ENCODE measurements at regions not wholly inside any gene's neighbourhood (a gene's known extent, or its start where the extent isn't known, plus 50 kb on each side); places are given as distances from the start of the nearest gene placed in this dataset.

- DNase-seq: no peak
Observed at GRCh38 chr5:5588887-5589826, 166.7 kb downstream of the ICE1 start.

- no peak for DNase-seq
Observed at GRCh38 chr5:5588386-5588785, 165.9 kb downstream of the ICE1 start.

GRCh38 chr5:5587474-5587873 is 165.0 kb downstream of the ICE1 start:
- no peak for DNase-seq

- no peak for DNase-seq
Observed at GRCh38 chr5:5586721-5587120, 164.2 kb downstream of the ICE1 start.

GRCh38 chr5:5585751-5586341 is 163.4 kb downstream of the ICE1 start:
- DNase-seq: no peak

- DNase-seq: no peak
Observed at GRCh38 chr5:5584751-5585150, 162.3 kb downstream of the ICE1 start.

- DNase-seq: no peak
Observed at GRCh38 chr5:5584236-5584745, 161.8 kb downstream of the ICE1 start.

GRCh38 chr5:5583832-5584231 is 161.4 kb downstream of the ICE1 start:
- no peak for DNase-seq

GRCh38 chr5:5583023-5583765 is 160.7 kb downstream of the ICE1 start:
- DNase-seq: no peak

- DNase-seq: no peak
Observed at GRCh38 chr5:5581080-5581479, 158.6 kb downstream of the ICE1 start.

GRCh38 chr5:5576744-5577143 is 154.3 kb downstream of the ICE1 start:
- no peak for DNase-seq

GRCh38 chr5:5575461-5575860 is 153.0 kb downstream of the ICE1 start:
- DNase-seq: no peak

GRCh38 chr5:5573798-5574380 is 151.4 kb downstream of the ICE1 start:
- DNase-seq: no peak

- peak; percentile 16 for DNase-seq
Observed at GRCh38 chr5:5572976-5573797, 150.7 kb downstream of the ICE1 start.

- peak; percentile 31 for DNase-seq
Observed at GRCh38 chr5:5572010-5572865, 149.8 kb downstream of the ICE1 start.

- no peak for DNase-seq
Observed at GRCh38 chr5:5570646-5571045, 148.2 kb downstream of the ICE1 start.

GRCh38 chr5:5564898-5565297 is 142.4 kb downstream of the ICE1 start:
- no peak for DNase-seq

GRCh38 chr5:5560016-5560415 is 137.5 kb downstream of the ICE1 start:
- no peak for DNase-seq

- no peak for DNase-seq
Observed at GRCh38 chr5:5558638-5559527, 136.4 kb downstream of the ICE1 start.

Measured in muscle of arm (tissue), 1 donor.